Lower leg skin (tissue), 3 donors: ENCODE measurements at regions not wholly inside any gene's neighbourhood (a gene's known extent, or its start where the extent isn't known, plus 50 kb on each side); places are given as distances from the start of the nearest gene placed in this dataset.

Experiments
- POLR2A ChIP-seq, 2 donors: fragments of 450-650 bp; IDR thresholded peaks; one replicate each; pipeline ENCODE4 v1.6.1; 2016 to 2017; ENCODE audit warnings: antibody characterized with exemption in 2 of 2, mild to moderate bottlenecking in 1 of 2, moderate library complexity in 1 of 2
- TF ChIP-seq, protein P1 (sequence below), 3 donors: fragments of 450-650 bp; IDR thresholded peaks; one replicate each; pipeline ENCODE4 v1.5.1; 2016; ENCODE audit warnings: antibody characterized with exemption in 3 of 3, mild to moderate bottlenecking in 3 of 3, moderate library complexity in 2 of 3

GRCh38 chr1:30192969-30193630 lies 530.3 kb downstream of the MATN1 start:
- TF ChIP-seq POLR2A (IDR thresholded peaks at IDR 0.05): no peak
- TF ChIP-seq, protein P1, sequence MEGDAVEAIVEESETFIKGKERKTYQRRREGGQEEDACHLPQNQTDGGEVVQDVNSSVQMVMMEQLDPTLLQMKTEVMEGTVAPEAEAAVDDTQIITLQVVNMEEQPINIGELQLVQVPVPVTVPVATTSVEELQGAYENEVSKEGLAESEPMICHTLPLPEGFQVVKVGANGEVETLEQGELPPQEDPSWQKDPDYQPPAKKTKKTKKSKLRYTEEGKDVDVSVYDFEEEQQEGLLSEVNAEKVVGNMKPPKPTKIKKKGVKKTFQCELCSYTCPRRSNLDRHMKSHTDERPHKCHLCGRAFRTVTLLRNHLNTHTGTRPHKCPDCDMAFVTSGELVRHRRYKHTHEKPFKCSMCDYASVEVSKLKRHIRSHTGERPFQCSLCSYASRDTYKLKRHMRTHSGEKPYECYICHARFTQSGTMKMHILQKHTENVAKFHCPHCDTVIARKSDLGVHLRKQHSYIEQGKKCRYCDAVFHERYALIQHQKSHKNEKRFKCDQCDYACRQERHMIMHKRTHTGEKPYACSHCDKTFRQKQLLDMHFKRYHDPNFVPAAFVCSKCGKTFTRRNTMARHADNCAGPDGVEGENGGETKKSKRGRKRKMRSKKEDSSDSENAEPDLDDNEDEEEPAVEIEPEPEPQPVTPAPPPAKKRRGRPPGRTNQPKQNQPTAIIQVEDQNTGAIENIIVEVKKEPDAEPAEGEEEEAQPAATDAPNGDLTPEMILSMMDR (IDR thresholded peaks at IDR 0.05): no peak
